Transverse colon (tissue), 4 donors: ENCODE measurements at regions not wholly inside any gene's neighbourhood (a gene's known extent, or its start where the extent isn't known, plus 50 kb on each side); places are given as distances from the start of the nearest gene placed in this dataset.

ENCODE experiments used
- EP300 ChIP-seq: sonication (generic); formaldehyde crosslinking; IDR thresholded peaks from one replicate; pipeline ENCODE4 v1.6.1; 2017; ENCODE audit warnings: antibody characterized with exemption, low read depth
- POLR2A ChIP-seq: fragments of 450-650 bp; IDR thresholded peaks from one replicate; pipeline ENCODE4 v1.6.1; 2016; ENCODE audit warnings: antibody characterized with exemption, mild to moderate bottlenecking, moderate library complexity
- POLR2AphosphoS5 ChIP-seq, 3 donors: sonication (generic); formaldehyde crosslinking; IDR thresholded peaks; one replicate each; pipeline ENCODE4 v1.6.1; 2016; ENCODE audit warnings: antibody characterized with exemption in 3 of 3
- TF ChIP-seq, protein P1 (sequence below), 5 experiments: fragments of 200-600 bp in 3 of 5; fragments of 450-650 bp in 2 of 5; sonication (generic) in 3 of 5; IDR thresholded peaks; 1 replicate in 2 of 5; 2 replicates in 3 of 5; pipeline ENCODE4 v1.5.1; 2016 to 2017; ENCODE audit warnings: antibody characterized with exemption in 5 of 5, inconsistent platforms in 3 of 5, mild to moderate bottlenecking in 2 of 5, moderate library complexity in 1 of 5

DNA sequence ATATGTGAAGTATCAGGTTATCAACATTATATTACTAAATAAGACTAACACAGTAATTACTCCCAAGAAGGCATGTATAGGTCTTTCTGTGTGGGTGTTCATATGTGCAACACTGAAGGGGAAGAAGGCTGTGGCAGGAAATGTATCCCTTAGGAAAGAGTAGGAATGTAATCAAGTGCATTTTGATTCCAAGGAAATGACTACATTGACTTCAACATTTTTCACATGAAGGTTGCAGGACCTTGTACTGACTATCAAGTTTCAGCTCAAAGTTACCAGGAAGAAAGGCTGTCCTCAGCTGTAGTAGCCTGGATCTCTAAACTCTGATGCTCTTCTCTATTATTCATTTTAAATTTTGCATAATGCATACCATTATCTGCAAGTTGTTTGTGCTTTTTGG, 680.8 kb downstream of the NYAP2 start:
- TF ChIP-seq, protein P1, sequence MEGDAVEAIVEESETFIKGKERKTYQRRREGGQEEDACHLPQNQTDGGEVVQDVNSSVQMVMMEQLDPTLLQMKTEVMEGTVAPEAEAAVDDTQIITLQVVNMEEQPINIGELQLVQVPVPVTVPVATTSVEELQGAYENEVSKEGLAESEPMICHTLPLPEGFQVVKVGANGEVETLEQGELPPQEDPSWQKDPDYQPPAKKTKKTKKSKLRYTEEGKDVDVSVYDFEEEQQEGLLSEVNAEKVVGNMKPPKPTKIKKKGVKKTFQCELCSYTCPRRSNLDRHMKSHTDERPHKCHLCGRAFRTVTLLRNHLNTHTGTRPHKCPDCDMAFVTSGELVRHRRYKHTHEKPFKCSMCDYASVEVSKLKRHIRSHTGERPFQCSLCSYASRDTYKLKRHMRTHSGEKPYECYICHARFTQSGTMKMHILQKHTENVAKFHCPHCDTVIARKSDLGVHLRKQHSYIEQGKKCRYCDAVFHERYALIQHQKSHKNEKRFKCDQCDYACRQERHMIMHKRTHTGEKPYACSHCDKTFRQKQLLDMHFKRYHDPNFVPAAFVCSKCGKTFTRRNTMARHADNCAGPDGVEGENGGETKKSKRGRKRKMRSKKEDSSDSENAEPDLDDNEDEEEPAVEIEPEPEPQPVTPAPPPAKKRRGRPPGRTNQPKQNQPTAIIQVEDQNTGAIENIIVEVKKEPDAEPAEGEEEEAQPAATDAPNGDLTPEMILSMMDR (IDR thresholded peaks at IDR 0.05) = no peak
- TF ChIP-seq POLR2AphosphoS5 (IDR thresholded peaks at IDR 0.05) (no peak), POLR2A (no peak), EP300 (no peak)
